Activated T-helper 1 cell treated with anti-CD3 and anti-CD28 coated beads, Interleukin-12 subunit alpha, Interleukin-12 subunit beta, Interleukin-2, Interleukin-4 antibody, amounts not matched to agents 30 ng/mL and 10 ng/mL and 1 ng/mL, durations not matched to agents 14 hours and 24 hours and 36 hours (primary cell): ENCODE measurements at regions not wholly inside any gene's neighbourhood (a gene's known extent, or its start where the extent isn't known, plus 50 kb on each side); places are given as distances from the start of the nearest gene placed in this dataset.
A peak's percentile ranks its signal among the peaks of the same experiment; 100 is the strongest.

Experiments used
- DNase-seq: peaks from one replicate; pipeline ENCODE4 v3.0.0; 2021; ENCODE audit warnings: low spot score
- H3K27ac Mint-ChIP-seq: one replicate; pipeline ENCODE4 v1.8.0; 2021; ENCODE audit warnings: mild to moderate bottlenecking, mixed read lengths
- H3K27me3 Mint-ChIP-seq: one replicate; pipeline ENCODE4 v1.8.0; 2022; ENCODE audit warnings: mild to moderate bottlenecking, moderate library complexity, mixed read lengths; ENCODE audit not compliant: insufficient read depth
- H3K36me3 Mint-ChIP-seq: one replicate; pipeline ENCODE4 v1.8.0; 2021; ENCODE audit warnings: low read depth, mixed read lengths
- H3K4me1 Mint-ChIP-seq: one replicate; pipeline ENCODE4 v1.8.0; 2021; ENCODE audit warnings: low read depth, mixed read lengths
- H3K4me3 Mint-ChIP-seq: one replicate; pipeline ENCODE4 v1.8.0; 2021; ENCODE audit warnings: mild to moderate bottlenecking, moderate library complexity, mixed read lengths
- H3K9me3 Mint-ChIP-seq: one replicate; pipeline ENCODE4 v1.8.0; 2021; ENCODE audit warnings: mixed read lengths
- intact Hi-C: fragments of 100-400 bp; cut with micrococcal nuclease; formaldehyde crosslinking; loops from one replicate; pipeline ENCODE4 v1.15.1; 2024

GRCh38 chr3:16658004-16658924 lies 53.0 kb upstream of the DAZL start:
- Mint-ChIP-seq H3K9me3 (peaks cover 3% of the 10 kb centered on the region), H3K36me3 (no peaks in the 10 kb centered on the region), H3K27me3 (peaks cover 15% of the 10 kb centered on the region), H3K4me3 (no peak overlapping the region), H3K4me1 (no peaks in the 10 kb centered on the region), H3K27ac (no peak overlapping the region)
- intact Hi-C loops = no loop called here
- DNase-seq = no peak

GRCh38 chr3:16658925-16659793 lies 53.9 kb upstream of the DAZL start:
- no peak overlapping the region for H3K4me3 Mint-ChIP-seq
- intact Hi-C loops = no loop called here
- peaks cover 3% of the 10 kb centered on the region for H3K9me3 Mint-ChIP-seq
- H3K36me3 Mint-ChIP-seq = no peaks in the 10 kb centered on the region
- peaks cover 22% of the 10 kb centered on the region for H3K27me3 Mint-ChIP-seq
- no peak overlapping the region for H3K27ac Mint-ChIP-seq
- DNase-seq = no peak
- H3K4me1 Mint-ChIP-seq = no peaks in the 10 kb centered on the region

- no peak for DNase-seq
- Mint-ChIP-seq H3K27me3 (peaks cover 14% of the 10 kb centered on the region), H3K4me3 (no peak overlapping the region), H3K9me3 (peaks cover 3% of the 10 kb centered on the region), H3K27ac (no peak overlapping the region), H3K4me1 (no peaks in the 10 kb centered on the region), H3K36me3 (no peaks in the 10 kb centered on the region)
- intact Hi-C loops = no loop called here
Measured at GRCh38 chr3:16663854-16664712, 58.9 kb upstream of the DAZL start.

GRCh38 chr3:16665282-16665741 lies 60.1 kb upstream of the DAZL start:
- no peak overlapping the region for H3K4me3 Mint-ChIP-seq
- intact Hi-C loops = no loop called here

GRCh38 chr3:16666206-16666605 lies 61.0 kb upstream of the DAZL start:
- Mint-ChIP-seq H3K4me1 (no peaks in the 10 kb centered on the region), H3K36me3 (no peaks in the 10 kb centered on the region), H3K27me3 (peaks cover 12% of the 10 kb centered on the region), H3K4me3 (no peak overlapping the region), H3K27ac (no peak overlapping the region), H3K9me3 (peaks cover 3% of the 10 kb centered on the region)
- DNase-seq = no peak
- intact Hi-C loops = no loop called here

More at GRCh38 chr3:16665282-16665741, 60.1 kb upstream of the DAZL start:
- Mint-ChIP-seq H3K27ac (no peak overlapping the region), H3K36me3 (no peaks in the 10 kb centered on the region), H3K4me1 (no peaks in the 10 kb centered on the region), H3K27me3 (peaks cover 12% of the 10 kb centered on the region), H3K9me3 (peaks cover 3% of the 10 kb centered on the region)
- DNase-seq = no peak

GRCh38 chr3:16667633-16668032 lies 62.4 kb upstream of the DAZL start:
- no peaks in the 10 kb centered on the region for H3K36me3 Mint-ChIP-seq
- intact Hi-C loops = no loop called here
- no peaks in the 10 kb centered on the region for H3K9me3 Mint-ChIP-seq
- no peaks in the 10 kb centered on the region for H3K4me1 Mint-ChIP-seq
- no peak overlapping the region for H3K27ac Mint-ChIP-seq
- no peak for DNase-seq
- no peak overlapping the region for H3K4me3 Mint-ChIP-seq
- H3K27me3 Mint-ChIP-seq = peaks cover 7% of the 10 kb centered on the region

GRCh38 chr3:16668776-16669545 lies 63.7 kb upstream of the DAZL start:
- intact Hi-C loops = no loop called here
- no peak overlapping the region for H3K27ac Mint-ChIP-seq
- no peaks in the 10 kb centered on the region for H3K9me3 Mint-ChIP-seq
- no peak for DNase-seq
- no peaks in the 10 kb centered on the region for H3K36me3 Mint-ChIP-seq
- H3K27me3 Mint-ChIP-seq = peaks cover 2% of the 10 kb centered on the region
- no peak overlapping the region for H3K4me3 Mint-ChIP-seq
- H3K4me1 Mint-ChIP-seq = no peaks in the 10 kb centered on the region

GRCh38 chr3:16670191-16670590 lies 65.0 kb upstream of the DAZL start:
- no peak overlapping the region for H3K27ac Mint-ChIP-seq
- H3K4me1 Mint-ChIP-seq = no peaks in the 10 kb centered on the region
- H3K9me3 Mint-ChIP-seq = peaks cover 4% of the 10 kb centered on the region
- H3K27me3 Mint-ChIP-seq = no peaks in the 10 kb centered on the region
- intact Hi-C loops = no loop called here
- DNase-seq = no peak
- H3K36me3 Mint-ChIP-seq = no peaks in the 10 kb centered on the region
- no peak overlapping the region for H3K4me3 Mint-ChIP-seq

- intact Hi-C loops = no loop called here
- H3K4me1 Mint-ChIP-seq = no peaks in the 10 kb centered on the region
- no peak overlapping the region for H3K4me3 Mint-ChIP-seq
- peak overlapping the region; percentile 4 for H3K27ac Mint-ChIP-seq
- DNase-seq = no peak
- no peaks in the 10 kb centered on the region for H3K27me3 Mint-ChIP-seq
- H3K36me3 Mint-ChIP-seq = no peaks in the 10 kb centered on the region
- peaks cover 14% of the 10 kb centered on the region for H3K9me3 Mint-ChIP-seq
Measured at GRCh38 chr3:16671690-16672089, 66.5 kb upstream of the DAZL start.

- no peak overlapping the region for H3K4me3 Mint-ChIP-seq
- H3K27ac Mint-ChIP-seq = no peak overlapping the region
- peaks cover 20% of the 10 kb centered on the region for H3K9me3 Mint-ChIP-seq
- intact Hi-C loops = no loop called here
- no peaks in the 10 kb centered on the region for H3K27me3 Mint-ChIP-seq
- DNase-seq = no peak
- H3K36me3 Mint-ChIP-seq = no peaks in the 10 kb centered on the region
- no peaks in the 10 kb centered on the region for H3K4me1 Mint-ChIP-seq
Measured at GRCh38 chr3:16673530-16673929, 68.3 kb upstream of the DAZL start.

- no peak for DNase-seq
- Mint-ChIP-seq H3K4me1 (no peaks in the 10 kb centered on the region), H3K27me3 (no peaks in the 10 kb centered on the region), H3K9me3 (peaks cover 20% of the 10 kb centered on the region), H3K4me3 (no peak overlapping the region), H3K36me3 (no peaks in the 10 kb centered on the region), H3K27ac (no peak overlapping the region)
- intact Hi-C loops = no loop called here
Measured at GRCh38 chr3:16675805-16676204, 70.6 kb upstream of the DAZL start.

GRCh38 chr3:16686679-16687078 lies 81.5 kb upstream of the DAZL start:
- intact Hi-C loops = no loop called here
- no peaks in the 10 kb centered on the region for H3K4me1 Mint-ChIP-seq
- H3K9me3 Mint-ChIP-seq = no peaks in the 10 kb centered on the region

More at GRCh38 chr3:16686679-16687078, 81.5 kb upstream of the DAZL start:
- Mint-ChIP-seq H3K27me3 (peaks cover 10% of the 10 kb centered on the region), H3K4me3 (no peak overlapping the region), H3K27ac (no peak overlapping the region), H3K36me3 (no peaks in the 10 kb centered on the region)
- DNase-seq = no peak
